ENCODE measurements at regions not wholly inside any gene's neighbourhood (a gene's known extent, or its start where the extent isn't known, plus 50 kb on each side); places are given as distances from the start of the nearest gene placed in this dataset.

- TF ChIP-seq, protein P1, sequence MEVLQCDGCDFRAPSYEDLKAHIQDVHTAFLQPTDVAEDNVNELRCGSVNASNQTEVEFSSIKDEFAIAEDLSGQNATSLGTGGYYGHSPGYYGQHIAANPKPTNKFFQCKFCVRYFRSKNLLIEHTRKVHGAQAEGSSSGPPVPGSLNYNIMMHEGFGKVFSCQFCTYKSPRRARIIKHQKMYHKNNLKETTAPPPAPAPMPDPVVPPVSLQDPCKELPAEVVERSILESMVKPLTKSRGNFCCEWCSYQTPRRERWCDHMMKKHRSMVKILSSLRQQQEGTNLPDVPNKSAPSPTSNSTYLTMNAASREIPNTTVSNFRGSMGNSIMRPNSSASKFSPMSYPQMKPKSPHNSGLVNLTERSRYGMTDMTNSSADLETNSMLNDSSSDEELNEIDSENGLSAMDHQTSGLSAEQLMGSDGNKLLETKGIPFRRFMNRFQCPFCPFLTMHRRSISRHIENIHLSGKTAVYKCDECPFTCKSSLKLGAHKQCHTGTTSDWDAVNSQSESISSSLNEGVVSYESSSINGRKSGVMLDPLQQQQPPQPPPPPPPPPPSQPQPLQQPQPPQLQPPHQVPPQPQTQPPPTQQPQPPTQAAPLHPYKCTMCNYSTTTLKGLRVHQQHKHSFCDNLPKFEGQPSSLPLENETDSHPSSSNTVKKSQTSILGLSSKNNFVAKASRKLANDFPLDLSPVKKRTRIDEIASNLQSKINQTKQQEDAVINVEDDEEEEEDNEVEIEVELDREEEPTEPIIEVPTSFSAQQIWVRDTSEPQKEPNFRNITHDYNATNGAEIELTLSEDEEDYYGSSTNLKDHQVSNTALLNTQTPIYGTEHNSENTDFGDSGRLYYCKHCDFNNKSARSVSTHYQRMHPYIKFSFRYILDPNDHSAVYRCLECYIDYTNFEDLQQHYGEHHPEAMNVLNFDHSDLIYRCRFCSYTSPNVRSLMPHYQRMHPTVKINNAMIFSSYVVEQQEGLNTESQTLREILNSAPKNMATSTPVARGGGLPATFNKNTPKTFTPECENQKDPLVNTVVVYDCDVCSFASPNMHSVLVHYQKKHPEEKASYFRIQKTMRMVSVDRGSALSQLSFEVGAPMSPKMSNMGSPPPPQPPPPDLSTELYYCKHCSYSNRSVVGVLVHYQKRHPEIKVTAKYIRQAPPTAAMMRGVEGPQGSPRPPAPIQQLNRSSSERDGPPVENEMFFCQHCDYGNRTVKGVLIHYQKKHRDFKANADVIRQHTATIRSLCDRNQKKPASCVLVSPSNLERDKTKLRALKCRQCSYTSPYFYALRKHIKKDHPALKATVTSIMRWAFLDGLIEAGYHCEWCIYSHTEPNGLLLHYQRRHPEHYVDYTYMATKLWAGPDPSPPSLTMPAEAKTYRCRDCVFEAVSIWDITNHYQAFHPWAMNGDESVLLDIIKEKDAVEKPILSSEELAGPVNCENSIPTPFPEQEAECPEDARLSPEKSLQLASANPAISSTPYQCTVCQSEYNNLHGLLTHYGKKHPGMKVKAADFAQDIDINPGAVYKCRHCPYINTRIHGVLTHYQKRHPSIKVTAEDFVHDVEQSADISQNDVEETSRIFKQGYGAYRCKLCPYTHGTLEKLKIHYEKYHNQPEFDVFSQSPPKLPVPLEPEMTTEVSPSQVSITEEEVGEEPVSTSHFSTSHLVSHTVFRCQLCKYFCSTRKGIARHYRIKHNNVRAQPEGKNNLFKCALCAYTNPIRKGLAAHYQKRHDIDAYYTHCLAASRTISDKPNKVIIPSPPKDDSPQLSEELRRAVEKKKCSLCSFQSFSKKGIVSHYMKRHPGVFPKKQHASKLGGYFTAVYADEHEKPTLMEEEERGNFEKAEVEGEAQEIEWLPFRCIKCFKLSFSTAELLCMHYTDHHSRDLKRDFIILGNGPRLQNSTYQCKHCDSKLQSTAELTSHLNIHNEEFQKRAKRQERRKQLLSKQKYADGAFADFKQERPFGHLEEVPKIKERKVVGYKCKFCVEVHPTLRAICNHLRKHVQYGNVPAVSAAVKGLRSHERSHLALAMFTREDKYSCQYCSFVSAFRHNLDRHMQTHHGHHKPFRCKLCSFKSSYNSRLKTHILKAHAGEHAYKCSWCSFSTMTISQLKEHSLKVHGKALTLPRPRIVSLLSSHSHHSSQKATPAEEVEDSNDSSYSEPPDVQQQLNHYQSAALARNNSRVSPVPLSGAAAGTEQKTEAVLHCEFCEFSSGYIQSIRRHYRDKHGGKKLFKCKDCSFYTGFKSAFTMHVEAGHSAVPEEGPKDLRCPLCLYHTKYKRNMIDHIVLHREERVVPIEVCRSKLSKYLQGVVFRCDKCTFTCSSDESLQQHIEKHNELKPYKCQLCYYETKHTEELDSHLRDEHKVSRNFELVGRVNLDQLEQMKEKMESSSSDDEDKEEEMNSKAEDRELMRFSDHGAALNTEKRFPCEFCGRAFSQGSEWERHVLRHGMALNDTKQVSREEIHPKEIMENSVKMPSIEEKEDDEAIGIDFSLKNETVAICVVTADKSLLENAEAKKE (CRISPR knock-in tag; IDR thresholded peaks at IDR 0.05): no peak
- TF ChIP-seq, protein P2, sequence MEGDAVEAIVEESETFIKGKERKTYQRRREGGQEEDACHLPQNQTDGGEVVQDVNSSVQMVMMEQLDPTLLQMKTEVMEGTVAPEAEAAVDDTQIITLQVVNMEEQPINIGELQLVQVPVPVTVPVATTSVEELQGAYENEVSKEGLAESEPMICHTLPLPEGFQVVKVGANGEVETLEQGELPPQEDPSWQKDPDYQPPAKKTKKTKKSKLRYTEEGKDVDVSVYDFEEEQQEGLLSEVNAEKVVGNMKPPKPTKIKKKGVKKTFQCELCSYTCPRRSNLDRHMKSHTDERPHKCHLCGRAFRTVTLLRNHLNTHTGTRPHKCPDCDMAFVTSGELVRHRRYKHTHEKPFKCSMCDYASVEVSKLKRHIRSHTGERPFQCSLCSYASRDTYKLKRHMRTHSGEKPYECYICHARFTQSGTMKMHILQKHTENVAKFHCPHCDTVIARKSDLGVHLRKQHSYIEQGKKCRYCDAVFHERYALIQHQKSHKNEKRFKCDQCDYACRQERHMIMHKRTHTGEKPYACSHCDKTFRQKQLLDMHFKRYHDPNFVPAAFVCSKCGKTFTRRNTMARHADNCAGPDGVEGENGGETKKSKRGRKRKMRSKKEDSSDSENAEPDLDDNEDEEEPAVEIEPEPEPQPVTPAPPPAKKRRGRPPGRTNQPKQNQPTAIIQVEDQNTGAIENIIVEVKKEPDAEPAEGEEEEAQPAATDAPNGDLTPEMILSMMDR (conservative IDR thresholded peaks at IDR 0.05; ENCODE audit: low read depth in 2 of 2): no peak
- TF ChIP-seq STAT1 (IDR thresholded peaks at IDR 0.05; ENCODE audit: unreplicated experiment) (no peak), POLR2AphosphoS5 (IDR thresholded peaks at IDR 0.05; ENCODE audit: low read depth) (no peak), EZH2phosphoT487 (IDR thresholded peaks at IDR 0.05; ENCODE audit: unreplicated experiment) (no peak), JUNB (IDR thresholded peaks at IDR 0.05; ENCODE audit: unreplicated experiment) (no peak)
- TF ChIP-seq, protein P3, sequence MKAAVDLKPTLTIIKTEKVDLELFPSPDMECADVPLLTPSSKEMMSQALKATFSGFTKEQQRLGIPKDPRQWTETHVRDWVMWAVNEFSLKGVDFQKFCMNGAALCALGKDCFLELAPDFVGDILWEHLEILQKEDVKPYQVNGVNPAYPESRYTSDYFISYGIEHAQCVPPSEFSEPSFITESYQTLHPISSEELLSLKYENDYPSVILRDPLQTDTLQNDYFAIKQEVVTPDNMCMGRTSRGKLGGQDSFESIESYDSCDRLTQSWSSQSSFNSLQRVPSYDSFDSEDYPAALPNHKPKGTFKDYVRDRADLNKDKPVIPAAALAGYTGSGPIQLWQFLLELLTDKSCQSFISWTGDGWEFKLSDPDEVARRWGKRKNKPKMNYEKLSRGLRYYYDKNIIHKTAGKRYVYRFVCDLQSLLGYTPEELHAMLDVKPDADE (IDR thresholded peaks at IDR 0.05): no peak
Observed at GRCh38 chr11:32183512-32183911, 92.6 kb downstream of the RCN1 start (continued).

Data from GM23338 (cell line).